ENCODE measurements at regions not wholly inside any gene's neighbourhood (a gene's known extent, or its start where the extent isn't known, plus 50 kb on each side); places are given as distances from the start of the nearest gene placed in this dataset.
"Not testable (repeated sequence)": the region's sequence is repeated elsewhere in the genome, so short reads cannot be mapped to it uniquely, and the experiment has no call there.

DNA sequence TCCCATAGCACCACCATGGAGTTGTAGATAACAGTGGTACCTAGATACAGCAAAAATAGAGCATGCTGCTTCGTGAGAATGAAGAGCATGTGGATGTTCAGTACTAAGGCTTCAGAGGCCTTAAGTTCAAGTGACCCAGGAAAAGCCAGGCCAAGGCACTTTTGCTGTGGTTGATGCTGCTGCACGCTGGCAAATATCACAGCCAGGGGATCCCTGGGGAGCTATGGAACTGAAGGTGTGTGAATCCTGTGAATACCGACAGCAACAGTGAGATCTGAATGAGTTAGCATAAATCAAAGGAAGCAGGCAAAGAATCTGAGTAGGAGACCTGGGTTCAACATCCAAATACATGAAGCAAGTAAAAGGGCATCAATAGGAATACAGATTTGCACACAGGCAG, 158.6 kb upstream of the THUMPD2 start:
- intact Hi-C loops (cut with micrococcal nuclease) = no loop called here
- no peak for ATAC-seq
- DNase-seq = no peak

DNA sequence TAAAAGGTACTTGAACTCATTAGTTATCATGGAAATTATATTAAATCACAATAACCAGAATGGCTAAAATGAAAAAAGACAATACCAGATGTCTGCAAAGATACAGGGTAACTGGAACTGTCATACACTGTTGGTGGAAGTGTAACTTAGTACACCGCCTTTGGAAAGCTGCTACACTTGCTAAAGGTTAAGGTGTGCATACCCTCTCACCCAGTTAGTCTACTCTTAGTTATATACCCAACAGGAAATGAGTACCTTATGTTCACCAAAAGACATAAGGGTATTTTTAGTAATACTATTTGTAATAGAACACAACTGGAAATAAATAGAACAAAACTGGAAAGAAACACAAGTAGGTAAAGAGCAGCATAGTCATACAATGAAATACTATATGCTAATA, 155.8 kb upstream of the THUMPD2 start:
- intact Hi-C loops (cut with micrococcal nuclease) = no loop called here
- DNase-seq = no peak
- no peak for ATAC-seq

DNA sequence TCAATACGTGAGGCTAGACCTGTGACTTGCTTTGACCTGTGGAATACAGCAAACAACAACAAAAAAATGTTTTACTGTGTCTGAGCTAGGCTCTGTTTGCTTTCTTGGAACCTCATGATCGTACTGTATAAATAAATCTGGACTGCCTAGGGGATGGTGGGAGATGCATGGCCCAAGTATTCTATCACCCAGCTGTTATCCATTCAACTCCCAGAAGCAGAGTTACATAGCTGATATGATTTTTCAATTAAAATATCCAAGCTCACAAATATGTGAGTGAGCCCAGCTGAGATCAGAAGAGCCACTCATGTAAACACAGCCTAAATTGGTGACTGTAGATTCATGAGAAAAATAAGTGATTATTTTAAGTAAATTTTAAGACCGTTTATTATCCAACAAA, 154.1 kb upstream of the THUMPD2 start:
- DNase-seq (no peak), ATAC-seq (no peak)
- intact Hi-C loops (cut with micrococcal nuclease) = no loop called here

DNA sequence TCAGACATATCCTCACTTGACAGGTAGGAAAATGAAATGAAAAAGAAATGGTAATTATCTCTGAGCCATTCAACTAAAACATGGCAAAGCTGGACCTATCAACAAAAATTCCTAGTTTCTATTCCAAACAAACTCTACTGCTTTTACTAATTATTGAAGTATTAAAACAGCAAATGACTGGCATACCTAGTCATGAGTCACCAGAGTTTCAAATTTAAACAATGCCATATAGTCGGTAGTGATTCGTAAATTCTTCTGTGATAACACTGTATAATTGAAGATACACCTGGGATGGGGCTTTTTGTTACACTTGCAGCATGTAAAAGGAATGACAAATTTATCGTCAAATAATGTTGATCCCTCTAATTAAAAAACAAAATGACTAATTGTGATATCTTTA, 153.1 kb upstream of the THUMPD2 start:
- no peak for DNase-seq
- no peak for ATAC-seq
- intact Hi-C loops (cut with micrococcal nuclease) = no loop called here

DNA sequence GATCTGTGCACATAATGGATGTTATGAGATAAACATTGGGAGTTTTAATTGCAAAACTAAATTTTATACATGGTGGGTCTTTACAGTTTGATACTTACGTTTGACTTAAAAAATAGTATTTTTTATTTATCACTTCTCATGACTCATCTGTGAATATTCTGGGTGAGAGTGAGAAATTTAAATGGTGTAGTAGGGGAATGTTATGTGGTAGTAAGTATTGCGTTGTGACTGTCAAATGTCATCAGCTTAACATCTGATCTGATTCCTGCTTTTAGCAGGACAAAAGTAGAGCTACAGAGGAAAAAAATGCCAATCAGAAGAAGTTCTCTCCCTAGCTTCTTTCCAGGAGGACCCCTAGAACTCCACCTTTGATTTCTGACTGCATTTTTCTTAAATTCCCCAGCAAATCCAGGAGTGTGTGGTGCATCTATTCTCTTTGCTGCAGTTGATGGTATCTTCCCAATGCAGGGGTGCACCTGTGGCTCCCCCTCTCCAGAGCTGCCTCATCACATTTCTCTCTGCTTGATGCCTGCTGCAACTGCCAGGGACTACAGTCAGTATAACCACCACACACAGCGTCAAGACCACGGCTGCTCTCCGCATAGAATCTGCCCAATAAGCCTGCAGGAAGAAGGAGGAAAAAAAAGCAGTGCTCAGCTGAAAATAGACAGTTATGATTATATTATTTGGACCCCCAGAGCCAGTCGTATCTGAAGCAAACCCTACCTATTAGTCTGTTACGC, 151.3 kb upstream of the THUMPD2 start:
- ATAC-seq (no peak), DNase-seq (no peak)
- intact Hi-C loops (cut with micrococcal nuclease) = no loop called here

DNA sequence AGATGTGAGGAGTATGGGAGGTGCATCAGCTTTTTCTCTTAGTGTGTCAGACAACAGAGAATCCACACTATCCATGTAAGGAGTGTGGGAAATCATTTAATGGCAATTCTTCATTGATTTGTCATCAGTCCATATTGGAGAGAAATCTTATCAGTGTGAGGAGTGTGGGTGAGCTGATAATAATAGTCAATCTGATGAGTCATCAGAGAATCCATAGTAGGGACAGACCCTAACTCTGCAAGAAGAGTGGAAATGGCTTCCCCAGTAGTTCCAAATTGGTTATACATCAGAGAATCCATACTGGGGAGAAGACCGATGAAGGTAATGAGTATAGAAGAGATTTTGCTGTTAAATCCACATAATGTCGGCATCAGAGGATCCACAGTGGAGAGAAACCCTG, 150.5 kb upstream of the THUMPD2 start:
- DNase-seq (no peak), ATAC-seq (no peak)
- intact Hi-C loops (cut with micrococcal nuclease) = no loop called here

DNA sequence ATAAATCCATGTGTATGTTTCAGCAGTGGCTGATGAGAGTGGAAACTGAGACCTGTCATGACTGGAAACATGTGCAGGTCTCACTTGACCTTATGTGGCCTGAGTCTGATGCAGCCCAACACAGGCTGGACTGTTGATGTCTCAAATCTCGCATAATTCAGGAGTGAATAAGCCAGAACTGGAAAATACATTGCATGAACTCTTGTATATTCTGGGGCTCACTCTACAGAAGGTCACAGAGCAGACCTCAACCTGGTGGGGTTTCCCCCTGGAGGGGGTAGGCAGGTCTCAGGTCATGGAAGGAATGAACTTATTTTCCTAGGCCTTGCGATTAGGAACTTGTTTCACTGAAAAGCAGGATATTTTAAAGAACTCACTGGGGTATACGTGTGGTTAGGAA, 146.3 kb upstream of the THUMPD2 start:
- intact Hi-C loops (cut with micrococcal nuclease) = no loop called here
- no peak for ATAC-seq
- DNase-seq = no peak

DNA sequence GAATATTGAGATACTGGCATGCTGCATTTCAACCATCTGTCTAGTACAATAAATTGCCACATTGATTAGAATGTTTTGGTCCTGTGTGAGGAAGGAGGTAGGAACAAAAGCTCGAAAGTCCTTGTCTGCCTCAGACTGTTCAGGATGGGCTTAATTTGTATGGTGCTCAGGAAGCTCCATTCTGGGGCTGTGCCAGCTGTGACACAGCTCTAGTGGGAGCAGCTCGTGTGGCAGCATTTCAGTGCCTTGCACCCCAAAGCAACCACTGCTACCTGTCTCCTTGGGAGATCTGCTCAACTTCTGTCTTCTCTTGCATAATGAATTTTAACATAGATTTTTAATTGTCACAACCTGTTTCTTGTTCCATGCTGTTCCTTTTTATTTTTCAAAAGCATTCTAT, 144.4 kb upstream of the THUMPD2 start:
- DNase-seq (no peak), ATAC-seq (no peak)
- intact Hi-C loops (cut with micrococcal nuclease) = no loop called here

DNA sequence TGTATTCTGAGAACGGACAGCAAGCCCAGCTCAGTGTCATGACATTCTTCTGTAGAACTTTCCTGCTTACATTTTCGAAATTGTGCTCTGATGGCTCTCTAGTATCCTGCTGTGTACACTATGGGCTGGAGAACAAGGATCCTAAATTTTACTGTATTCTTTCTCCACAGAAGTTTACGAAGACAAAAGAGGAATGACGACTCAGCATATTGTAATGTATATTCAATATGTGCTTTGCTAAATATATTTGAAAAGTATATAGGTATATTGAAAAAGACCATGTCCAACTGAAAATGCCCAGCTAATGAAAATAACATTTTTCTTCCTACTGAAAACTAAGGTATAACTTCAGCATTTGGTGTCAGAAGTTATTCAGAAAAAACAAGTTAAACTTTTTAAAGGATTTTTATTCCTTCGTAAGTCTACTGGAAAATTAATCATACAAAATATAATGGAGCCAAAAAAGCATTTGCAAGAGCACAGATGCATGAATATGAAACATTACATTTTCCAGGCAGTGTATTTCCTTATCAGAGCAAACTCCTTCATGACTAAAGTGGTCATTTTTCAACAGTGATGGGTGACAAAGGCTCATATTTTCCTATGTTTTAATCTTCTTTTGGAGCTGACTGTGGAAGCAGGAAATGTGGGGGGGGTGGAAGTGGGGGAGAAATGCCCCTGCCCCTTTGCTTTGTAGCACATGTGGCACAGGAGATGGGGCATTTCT, 143.8 kb upstream of the THUMPD2 start:
- ATAC-seq = no peak
- intact Hi-C loops (cut with micrococcal nuclease) = no loop called here
- no peak for DNase-seq

DNA sequence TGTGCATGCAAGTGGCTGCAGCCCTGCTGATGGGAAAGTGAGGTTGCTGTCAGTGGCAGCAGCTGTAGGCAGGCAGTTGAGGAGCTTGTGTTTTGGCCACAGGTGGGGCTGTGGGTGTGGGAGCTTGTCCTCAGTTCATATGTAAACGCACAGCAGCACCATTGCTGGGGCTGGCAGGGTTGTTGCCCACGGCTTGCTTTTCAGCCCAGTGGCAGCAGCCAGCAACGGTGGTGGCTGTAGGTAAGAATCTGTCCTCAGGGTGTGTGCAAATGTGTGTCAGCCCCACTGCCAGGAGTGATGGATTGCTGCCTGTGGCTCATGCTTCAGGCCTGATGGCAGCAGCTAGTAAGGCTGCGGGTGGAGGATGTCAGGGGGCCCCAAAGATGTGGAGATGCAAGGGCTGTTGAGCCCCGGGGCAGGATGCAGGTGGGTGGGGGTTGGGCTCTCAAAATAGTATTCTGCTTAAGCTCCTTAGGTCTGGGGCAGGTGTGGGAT, 141.3 kb upstream of the THUMPD2 start:
- intact Hi-C loops (cut with micrococcal nuclease) = no loop called here
- DNase-seq = no peak
- no peak for ATAC-seq

DNA sequence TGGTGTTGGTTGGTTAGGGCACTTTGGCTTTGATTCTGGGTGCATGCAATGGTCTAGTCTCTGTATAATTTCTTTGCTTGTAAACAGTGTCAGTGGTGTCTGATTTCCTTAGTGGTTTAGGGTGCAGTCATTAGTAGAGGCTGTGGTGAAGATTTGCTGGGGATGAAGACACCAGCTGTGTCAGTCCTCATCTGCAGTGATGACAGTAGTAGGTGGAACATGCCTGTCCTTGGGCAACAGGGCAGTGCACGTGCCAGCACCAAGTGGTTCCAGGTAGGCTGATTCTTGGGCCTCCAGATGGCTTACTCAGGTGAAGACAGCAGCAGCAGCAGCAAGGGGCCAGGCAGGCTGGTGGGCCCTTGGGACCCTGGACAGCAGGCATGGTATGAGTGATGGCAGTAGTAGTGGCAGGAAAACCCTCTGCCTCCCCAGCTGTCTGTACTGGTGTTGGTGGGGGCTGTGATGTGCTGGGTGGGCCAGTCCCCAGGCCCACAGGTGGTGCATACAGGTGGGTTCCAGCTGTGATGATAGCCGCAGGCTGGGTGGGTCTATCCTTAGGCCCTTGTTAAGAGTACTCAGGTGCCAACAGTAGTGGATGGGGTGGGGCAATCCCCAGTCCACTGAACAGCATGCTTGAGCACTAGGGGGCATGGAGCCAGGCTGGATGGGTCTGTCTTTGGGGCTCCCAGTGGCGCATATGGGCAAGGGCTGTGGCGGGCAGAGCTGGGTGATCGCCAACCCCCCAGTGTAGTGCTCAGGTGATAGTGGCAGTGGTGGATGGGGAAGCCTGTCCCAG, 140.7 kb upstream of the THUMPD2 start:
- intact Hi-C loops (cut with micrococcal nuclease) = loop anchor here (10.0 kb wide), 1 partner anchor 635 kb away; no protein-coding TSS in a partner anchor
- DNase-seq (no peak), ATAC-seq (no peak)

DNA sequence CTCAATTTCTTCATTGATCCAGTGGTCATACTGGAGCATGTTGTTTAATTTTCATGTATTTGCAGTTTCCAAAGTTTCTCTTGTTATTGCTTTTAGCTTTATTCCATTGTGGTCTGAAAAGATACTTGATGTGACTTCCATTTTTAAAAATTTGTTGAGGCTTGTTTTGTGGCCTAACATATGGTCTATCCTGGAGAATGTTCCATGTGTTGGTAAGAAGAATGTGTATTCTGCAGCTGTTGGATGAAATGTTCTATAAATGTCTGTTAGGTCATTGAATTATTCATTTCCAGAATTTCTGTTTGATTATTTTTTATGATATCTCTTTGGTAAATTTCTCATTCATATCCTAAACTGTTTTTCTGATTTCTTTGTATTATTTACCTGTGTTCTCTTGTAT, 139.8 kb upstream of the THUMPD2 start:
- ATAC-seq (no peak), DNase-seq (no peak)
- intact Hi-C loops (cut with micrococcal nuclease) = loop anchor here (10.0 kb wide), 1 partner anchor 636 kb away; no protein-coding TSS in a partner anchor

DNA sequence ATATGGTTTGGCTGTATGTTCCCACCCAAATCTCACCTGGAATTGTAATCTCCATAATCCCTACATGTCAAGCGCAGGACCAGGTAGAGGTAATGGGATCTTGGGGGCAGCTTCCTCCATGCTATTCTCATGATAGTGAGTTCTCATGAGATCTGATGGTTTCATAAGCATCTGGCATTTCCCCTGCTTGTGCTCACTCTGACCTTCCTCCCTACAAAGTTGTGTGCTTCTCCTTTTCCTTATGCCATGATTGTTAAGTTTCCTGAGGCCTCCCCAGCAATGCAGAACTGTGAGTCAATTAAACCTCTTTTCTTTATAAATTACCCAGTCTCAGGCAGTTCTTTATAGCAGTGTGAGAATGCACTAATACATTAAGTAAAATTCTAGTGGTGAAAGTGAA, 138.3 kb upstream of the THUMPD2 start:
- ATAC-seq, DNase-seq: not testable (repeated sequence)
- intact Hi-C loops (cut with micrococcal nuclease) = loop anchor here (10.0 kb wide), 1 partner anchor 637 kb away; no protein-coding TSS in a partner anchor

DNA sequence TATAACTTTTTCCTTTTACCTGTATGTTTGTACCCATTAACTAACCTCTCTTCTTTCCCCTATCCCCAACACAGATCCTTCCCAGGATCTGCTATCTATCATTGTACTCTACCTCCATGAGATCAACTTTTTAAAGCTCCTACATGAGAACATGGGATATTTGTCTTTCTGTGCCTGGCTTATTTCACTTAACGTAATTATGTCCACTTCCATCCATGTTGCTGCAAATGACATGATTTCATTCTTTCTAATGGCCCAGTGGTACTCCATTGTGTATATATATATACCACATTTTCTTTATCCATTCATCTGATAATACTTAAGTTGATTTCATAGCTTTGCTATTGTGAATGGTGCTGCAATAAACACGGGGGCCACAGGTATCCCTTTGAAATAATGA, 135.9 kb upstream of the THUMPD2 start:
- DNase-seq = no peak
- ATAC-seq = no peak
- intact Hi-C loops (cut with micrococcal nuclease) = loop anchor here (5.0 to 10.0 kb wide), 2 partner anchors 640 to 847 kb away; no protein-coding TSS in a partner anchor

DNA sequence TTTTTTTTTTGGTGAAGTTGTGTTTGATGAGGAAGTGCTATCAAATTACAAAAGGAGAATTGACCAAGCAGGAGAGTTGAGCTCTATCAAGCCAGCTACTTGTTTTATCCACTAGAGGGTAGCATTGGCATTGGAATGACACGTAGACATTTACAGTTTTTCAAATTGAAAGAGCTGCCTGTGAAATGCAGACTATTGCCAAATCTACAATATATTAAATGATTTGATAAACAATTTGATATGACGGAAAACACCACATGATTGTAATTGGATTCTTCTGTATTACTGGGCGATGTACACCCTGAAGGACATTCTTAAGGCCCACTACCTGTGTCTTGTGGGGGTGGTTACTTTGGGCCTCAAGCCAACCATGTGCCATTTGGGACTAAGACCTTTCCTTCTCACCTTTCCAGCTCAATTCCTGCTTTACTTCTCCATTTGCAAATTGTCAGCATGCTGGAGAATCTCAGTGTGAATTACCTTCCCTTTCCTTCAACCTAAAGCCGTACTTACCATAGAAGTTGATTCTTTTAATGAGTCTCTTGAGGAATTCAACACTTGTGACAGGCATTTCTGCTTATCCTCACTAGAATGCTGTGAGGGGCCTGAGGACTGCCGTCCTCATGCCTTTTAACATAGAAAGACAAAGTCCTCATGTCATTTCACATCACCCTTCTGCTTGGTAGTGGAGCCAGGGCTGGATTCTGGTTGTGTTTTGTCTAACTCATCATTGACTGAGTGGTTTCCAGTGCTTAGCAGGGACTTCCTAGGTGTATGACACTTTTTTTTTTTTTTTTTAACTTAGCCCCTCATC, 134.8 kb upstream of the THUMPD2 start:
- intact Hi-C loops (cut with micrococcal nuclease) = loop anchor here (5.0 to 10.0 kb wide), 2 partner anchors 641 to 848 kb away; no protein-coding TSS in a partner anchor
- peak; percentile 77 for ATAC-seq
- no peak for DNase-seq

DNA sequence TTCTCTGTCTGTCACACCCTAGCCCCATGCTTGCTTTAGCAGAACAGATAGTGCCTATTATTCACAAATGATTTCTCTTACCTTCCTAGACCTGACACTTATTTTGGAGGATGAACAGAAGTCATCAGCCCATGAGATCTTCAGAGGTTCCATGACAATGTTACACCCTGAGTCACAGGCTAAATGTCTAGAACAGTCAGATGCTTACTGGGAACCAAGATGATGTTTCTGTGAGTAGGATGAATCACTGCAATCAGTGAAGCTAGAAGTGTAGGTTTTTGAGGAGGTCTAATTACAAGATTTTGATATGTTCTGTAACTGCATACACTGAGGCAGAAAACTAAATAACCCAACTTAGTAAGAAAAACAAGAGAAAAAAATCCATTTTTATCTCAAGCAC, 123.0 kb upstream of the THUMPD2 start:
- ATAC-seq (no peak), DNase-seq (no peak)
- intact Hi-C loops (cut with micrococcal nuclease) = no loop called here

DNA sequence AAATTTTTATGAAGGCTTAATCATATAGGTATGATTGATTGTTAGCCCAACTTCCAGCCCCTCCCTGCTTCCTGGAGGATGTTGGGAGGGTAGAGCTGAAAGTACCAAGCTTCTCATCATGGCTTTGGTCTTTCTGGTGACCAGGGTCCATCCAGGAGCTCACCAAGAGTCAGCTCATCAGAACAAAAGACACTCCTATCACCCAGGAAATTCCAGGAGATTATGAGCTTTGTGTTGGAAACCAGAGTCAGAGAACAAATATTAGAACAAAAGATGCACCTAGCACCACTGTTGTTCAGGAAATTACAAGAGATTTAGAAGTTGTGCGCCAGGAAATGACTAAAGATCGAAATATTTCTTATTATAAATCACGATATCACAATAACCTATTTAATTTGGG, 119.9 kb upstream of the THUMPD2 start:
- intact Hi-C loops (cut with micrococcal nuclease) = no loop called here
- DNase-seq (no peak), ATAC-seq (no peak)

DNA sequence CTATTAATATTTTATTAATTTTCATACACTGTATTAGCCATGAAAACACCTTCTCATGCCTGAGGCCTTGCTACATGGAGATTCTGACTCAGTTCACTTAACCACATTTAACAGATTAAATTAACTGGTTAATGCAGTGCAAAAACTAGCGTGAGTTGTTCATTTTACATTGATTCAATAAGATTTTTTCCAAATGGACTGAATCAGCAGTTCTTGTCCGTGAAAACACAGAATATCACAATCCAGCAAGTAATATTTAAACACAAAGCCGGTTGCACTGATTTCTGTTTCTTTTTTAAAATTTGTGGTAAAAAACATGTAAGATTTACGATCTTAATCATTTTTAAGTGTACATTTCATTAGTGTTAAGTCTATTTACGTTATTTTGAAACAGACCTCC, 118.2 kb upstream of the THUMPD2 start:
- DNase-seq (no peak), ATAC-seq (no peak)
- intact Hi-C loops (cut with micrococcal nuclease) = no loop called here

DNA sequence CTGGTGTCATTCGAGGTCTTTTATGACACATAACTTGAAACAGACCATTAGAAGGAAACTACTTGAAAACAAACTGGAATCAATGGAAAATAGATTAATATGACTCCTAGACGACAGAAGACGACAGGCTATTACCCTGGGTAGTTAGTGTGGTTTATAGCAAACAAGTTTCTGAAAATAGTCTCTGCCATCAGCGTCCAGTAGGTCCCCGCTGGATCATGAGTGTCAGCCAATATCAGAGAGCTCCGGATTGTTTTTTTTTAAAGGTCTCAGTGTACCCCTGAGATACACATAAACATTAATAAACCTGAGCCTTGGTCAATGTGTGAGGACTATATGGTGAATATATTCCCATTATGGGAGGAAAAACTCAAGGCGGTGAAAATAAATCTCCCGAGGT, 115.0 kb upstream of the THUMPD2 start:
- DNase-seq (no peak), ATAC-seq (no peak)
- intact Hi-C loops (cut with micrococcal nuclease) = no loop called here

Measured in left ventricle myocardium superior (tissue), 1 donor.